HepG2 (cell line): ENCODE measurements at regions not wholly inside any gene's neighbourhood (a gene's known extent, or its start where the extent isn't known, plus 50 kb on each side); places are given as distances from the start of the nearest gene placed in this dataset.

Experiments used
- SP1 ChIP-seq, 2 experiments: fragments of 450-650 bp in 1 of 2; sonication (generic) in 1 of 2; formaldehyde crosslinking in 1 of 2; IDR thresholded peaks; 2 replicates each; pipeline versions ENCODE4 v1.4.0 to v1.6.1; 2016 to 2020; ENCODE audit warnings: missing genetic modification reagents in 1 of 2
- ZNF720 ChIP-seq: sonication (generic); formaldehyde crosslinking; IDR thresholded peaks from 2 replicates; pipeline ENCODE4 v1.4.0; 2020; ENCODE audit warnings: missing genetic modification reagents
- ZNF790 ChIP-seq: sonication (generic); formaldehyde crosslinking; IDR thresholded peaks from 2 replicates; pipeline ENCODE4 v1.8.0; 2022; ENCODE audit warnings: missing genetic modification reagents, mild to moderate bottlenecking, borderline replicate concordance
- ZNF850 ChIP-seq: sonication (generic); formaldehyde crosslinking; conservative IDR thresholded peaks from 2 replicates; pipeline ENCODE4 v1.9.0; 2021; ENCODE audit warnings: mild to moderate bottlenecking, missing genetic modification reagents
- ZSCAN30 ChIP-seq: sonication (generic); formaldehyde crosslinking; IDR thresholded peaks from 2 replicates; pipeline ENCODE4 v1.5.0; 2020; ENCODE audit warnings: mild to moderate bottlenecking, missing genetic modification reagents
- TF ChIP-seq, protein P1 (sequence below): sonication (generic); formaldehyde crosslinking; IDR thresholded peaks from 2 replicates; pipeline ENCODE4 v1.5.0; 2020; ENCODE audit warnings: mild to moderate bottlenecking, missing genetic modification reagents, moderate library complexity
- TF ChIP-seq, protein P2 (sequence below): sonication (generic); formaldehyde crosslinking; IDR thresholded peaks from 2 replicates; pipeline ENCODE4 v1.8.1; 2022; ENCODE audit warnings: mild to moderate bottlenecking, missing genetic modification reagents

DNA sequence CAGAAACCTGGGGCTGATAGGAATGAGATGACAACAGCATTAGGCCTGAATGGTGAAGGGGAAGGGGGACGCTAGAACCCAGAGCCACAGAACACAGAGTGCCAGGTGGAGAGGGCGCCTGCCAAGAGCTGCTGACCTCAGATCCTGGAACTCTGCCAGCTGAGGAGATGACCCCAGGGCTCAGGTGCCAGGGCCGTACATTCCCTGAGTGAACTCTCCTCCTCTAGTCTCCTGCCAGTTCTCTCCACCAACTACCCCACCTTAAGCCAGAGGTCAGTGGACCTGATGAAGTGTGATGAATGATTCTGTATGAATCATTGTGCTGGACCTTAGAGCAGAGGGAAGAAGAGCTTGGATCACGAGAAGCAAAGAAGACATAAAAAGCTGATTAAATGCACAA, 1582.2 kb upstream of the ACVR2A start:
- no peak for TF ChIP-seq ZNF790 (CRISPR knock-in tag)
- TF ChIP-seq, protein P1, sequence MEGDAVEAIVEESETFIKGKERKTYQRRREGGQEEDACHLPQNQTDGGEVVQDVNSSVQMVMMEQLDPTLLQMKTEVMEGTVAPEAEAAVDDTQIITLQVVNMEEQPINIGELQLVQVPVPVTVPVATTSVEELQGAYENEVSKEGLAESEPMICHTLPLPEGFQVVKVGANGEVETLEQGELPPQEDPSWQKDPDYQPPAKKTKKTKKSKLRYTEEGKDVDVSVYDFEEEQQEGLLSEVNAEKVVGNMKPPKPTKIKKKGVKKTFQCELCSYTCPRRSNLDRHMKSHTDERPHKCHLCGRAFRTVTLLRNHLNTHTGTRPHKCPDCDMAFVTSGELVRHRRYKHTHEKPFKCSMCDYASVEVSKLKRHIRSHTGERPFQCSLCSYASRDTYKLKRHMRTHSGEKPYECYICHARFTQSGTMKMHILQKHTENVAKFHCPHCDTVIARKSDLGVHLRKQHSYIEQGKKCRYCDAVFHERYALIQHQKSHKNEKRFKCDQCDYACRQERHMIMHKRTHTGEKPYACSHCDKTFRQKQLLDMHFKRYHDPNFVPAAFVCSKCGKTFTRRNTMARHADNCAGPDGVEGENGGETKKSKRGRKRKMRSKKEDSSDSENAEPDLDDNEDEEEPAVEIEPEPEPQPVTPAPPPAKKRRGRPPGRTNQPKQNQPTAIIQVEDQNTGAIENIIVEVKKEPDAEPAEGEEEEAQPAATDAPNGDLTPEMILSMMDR (CRISPR knock-in tag): no peak
- TF ChIP-seq ZNF720 (CRISPR knock-in tag): no peak
- no peak for TF ChIP-seq SP1 (IDR thresholded peaks at IDR 0.05)
- TF ChIP-seq SP1 (CRISPR knock-in tag; IDR thresholded peaks at IDR 0.05): no peak
- TF ChIP-seq ZSCAN30: no peak
- TF ChIP-seq, protein P2, sequence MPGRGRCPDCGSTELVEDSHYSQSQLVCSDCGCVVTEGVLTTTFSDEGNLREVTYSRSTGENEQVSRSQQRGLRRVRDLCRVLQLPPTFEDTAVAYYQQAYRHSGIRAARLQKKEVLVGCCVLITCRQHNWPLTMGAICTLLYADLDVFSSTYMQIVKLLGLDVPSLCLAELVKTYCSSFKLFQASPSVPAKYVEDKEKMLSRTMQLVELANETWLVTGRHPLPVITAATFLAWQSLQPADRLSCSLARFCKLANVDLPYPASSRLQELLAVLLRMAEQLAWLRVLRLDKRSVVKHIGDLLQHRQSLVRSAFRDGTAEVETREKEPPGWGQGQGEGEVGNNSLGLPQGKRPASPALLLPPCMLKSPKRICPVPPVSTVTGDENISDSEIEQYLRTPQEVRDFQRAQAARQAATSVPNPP (CRISPR knock-in tag): no peak
- TF ChIP-seq ZNF850 (CRISPR knock-in tag): no peak
